Activated CD8-positive, alpha-beta memory T cell treated with anti-CD3 and anti-CD28 coated beads for 4 hours (primary cell): ENCODE measurements at regions not wholly inside any gene's neighbourhood (a gene's known extent, or its start where the extent isn't known, plus 50 kb on each side); places are given as distances from the start of the nearest gene placed in this dataset.

ENCODE experiments used
- DNase-seq, 2 donors: peaks; one replicate each; pipeline ENCODE4 v3.0.0-alpha.2; 2020; ENCODE audit warnings: low read depth in 2 of 2

- DNase-seq: no peak
Observed at GRCh38 chr10:120282846-120283492, 174.1 kb upstream of the PLPP4 start.

- DNase-seq: no peak
Observed at GRCh38 chr10:120285408-120285807, 171.6 kb upstream of the PLPP4 start.

DNA sequence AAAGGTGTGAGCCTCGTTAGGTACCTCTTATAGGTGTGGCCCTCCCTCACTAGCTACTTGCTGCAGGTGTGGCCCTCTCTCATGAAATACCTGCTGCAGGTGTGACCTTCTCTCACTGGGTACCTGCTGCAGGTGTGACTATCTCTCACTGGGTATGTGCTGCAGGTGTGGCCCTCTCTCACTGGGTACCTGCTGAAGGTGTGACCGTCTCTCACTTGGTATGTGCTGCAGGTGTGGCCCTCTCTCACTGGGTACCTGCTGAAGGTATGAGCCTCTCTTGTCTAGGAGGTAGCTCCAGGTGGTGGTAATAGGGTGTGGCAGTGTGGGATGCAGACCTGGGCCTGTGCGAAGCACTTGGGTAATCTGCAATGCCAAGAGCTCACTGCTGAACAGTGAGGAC lies 170.7 kb upstream of the PLPP4 start:
- no peak for DNase-seq

GRCh38 chr10:120300513-120300912 lies 156.5 kb upstream of the PLPP4 start:
- no peak for DNase-seq

GRCh38 chr10:120308589-120308988 lies 148.4 kb upstream of the PLPP4 start:
- no peak for DNase-seq

DNA sequence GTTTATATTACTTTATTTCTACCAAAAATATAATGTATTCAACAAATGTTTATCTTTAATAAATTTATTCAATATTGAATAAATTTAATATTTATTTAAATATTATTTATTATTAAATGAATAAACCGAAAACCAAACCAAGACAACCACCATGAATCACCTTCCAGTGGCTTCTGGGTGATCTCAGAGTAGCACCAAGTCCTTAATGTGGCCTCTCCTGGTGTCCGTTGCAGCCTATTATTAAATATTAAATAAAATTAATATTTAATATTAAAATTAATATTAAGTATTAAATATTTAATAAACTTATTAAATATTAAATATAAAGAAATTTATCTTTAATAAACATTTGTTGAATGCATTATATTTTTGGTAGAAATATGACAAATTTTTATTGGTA lies 143.3 kb upstream of the PLPP4 start:
- no peak for DNase-seq

DNA sequence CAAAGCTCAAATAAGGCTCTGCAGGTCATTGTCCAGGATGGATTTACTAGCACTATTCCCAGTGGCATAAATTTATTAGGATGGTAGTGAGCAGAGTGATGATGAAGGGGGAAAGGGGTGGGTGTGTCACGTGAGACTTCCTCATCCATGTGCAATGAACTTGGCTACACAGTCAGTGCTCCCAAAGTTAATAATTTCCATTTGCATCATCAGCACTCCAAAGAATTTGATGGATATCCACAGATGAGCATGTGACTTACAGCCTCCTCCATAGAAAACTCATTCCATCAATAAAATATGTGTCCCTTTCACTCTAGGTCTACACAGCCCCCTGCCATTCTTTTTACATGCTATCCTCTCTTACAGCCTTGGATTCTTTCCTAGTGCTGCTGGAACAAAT lies 142.6 kb upstream of the PLPP4 start:
- no peak for DNase-seq

DNA sequence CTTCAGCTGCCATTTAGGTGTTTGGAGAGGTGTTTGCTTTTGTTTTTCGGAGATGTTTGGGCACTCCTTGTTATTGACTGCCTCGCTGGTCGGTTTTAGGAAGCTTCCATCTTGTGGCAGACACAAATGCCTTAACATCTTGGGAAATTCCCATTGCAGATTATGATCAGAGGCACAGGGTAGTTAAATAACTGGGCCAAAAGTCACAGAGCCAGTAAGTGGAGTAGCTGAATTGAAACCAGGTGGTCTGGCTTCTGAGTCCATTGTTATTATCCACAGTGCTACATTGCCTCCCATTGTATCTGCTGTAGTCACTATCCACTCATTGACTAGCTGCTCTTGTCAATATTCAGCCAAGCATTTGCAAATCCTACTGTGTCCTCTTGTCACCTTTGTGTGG lies 138.2 kb upstream of the PLPP4 start:
- no peak for DNase-seq

- no peak for DNase-seq
Observed at GRCh38 chr10:120327675-120328074, 129.4 kb upstream of the PLPP4 start.

GRCh38 chr10:120328647-120329046 lies 128.4 kb upstream of the PLPP4 start:
- no peak for DNase-seq

DNA sequence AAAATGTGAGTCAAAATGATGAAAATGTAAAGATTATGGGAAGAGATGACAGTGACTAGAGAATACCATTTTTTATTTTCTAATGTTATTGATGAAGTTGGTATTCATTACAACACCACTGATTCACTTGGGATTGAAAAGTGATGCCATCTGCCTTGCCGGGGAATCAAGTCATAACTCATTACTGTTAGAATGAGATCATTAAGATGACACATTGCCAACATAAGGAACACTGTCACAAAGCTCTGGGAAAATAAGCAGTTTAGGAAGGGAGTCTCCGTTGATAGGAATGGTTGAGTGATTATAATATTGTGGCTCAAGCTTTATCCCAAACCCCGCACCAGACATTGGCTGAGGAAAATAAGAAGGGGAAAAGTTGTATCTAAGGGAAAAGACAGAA lies 121.5 kb upstream of the PLPP4 start:
- DNase-seq: no peak

DNA sequence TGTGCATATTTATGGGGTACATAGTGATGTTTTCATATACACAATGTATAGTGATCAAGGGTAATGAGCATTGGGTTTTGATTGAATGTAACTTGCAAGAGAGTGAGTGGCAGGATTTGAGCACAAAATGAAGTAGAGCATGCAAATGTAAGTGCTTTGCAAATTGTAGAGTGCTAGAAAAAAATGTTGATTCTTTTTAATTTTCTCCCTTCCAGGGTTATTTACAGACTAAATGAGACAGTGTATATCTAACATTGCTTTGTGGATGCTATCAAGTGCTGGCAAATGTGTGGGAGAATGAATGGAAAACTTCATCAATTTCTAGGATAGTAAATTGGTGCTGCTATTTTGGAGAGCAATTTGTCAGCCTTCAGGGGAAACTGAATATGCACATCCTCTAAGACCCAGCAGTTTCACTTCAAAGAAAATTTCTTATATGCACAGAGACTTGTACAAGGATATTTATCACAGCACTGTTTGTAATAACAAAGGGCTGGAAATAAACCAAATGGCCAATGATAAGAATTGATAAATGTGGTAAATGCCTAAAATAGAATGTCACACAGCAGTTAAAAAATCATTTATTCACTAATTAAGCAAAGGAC lies 120.6 kb upstream of the PLPP4 start:
- no peak for DNase-seq

- DNase-seq: peak; percentile 12 to 13
Observed at GRCh38 chr10:120336911-120337540, 120.0 kb upstream of the PLPP4 start.

DNA sequence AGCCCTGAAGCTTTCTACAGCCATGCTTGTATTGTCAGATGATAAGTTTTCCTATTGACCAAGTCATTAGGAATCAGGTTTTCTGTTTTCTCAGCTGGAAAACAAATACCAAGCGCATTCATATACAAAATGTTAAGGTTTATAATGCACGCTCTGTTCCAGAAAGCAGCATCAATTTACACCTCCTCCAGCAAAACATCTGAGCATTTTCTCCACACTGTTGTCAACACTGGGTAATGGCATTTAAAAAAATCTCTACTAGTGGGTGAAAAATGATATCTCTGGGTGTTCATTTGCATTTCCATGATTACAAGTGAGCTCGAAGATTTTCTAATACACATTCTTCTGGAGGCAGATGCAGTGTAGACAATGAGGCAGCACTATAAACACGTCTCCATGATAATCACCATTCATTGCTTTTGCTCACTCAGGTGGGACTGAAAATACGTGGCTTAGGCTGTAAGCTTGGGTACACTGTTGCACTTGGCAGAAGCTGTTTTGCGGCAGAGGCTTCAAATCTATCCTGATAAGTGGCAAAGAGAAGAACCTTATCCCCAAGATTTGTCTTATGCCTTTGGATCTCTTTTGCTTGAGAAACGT lies 114.8 kb upstream of the PLPP4 start:
- DNase-seq: no peak

GRCh38 chr10:120345186-120345585 lies 111.8 kb upstream of the PLPP4 start:
- DNase-seq: no peak

- DNase-seq: no peak
Observed at GRCh38 chr10:120347644-120348043, 109.4 kb upstream of the PLPP4 start.

DNA sequence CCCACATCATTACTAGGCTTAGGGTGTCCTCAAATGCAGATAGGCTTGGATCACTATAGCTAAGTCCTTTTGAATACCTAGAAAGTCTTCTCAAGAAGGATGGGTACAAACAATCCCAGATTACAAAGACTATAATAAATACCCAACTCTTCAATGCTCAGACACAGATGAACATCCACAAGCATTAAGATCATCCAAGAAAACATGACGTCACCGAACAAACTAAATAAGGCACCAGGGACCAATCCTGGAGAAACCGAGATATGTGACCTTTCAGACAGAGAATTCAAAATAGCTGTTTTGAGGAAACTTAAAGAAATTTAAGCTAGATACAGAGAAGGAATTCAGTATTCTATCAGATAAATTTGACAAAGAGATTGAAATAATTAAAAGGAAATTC lies 108.0 kb upstream of the PLPP4 start:
- DNase-seq: no peak

DNA sequence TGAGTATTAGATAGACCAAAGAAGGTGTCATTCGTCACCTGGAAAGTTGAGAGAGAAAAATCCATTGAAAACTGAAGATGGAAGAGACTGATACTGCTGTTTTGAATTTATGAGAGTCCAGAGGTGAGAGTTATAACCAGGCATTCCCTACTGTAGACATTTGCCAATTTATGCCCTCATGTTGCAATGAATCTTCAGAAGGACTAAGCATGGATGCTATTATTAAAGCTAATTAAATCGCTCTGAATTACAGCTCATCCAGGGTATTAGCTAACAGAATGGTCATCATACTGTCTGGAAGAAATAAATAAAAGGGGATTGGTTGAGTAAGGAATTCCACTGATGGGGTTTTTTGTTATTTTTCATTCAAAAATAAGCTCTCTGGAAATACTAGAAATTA lies 101.6 kb upstream of the PLPP4 start:
- no peak for DNase-seq

DNA sequence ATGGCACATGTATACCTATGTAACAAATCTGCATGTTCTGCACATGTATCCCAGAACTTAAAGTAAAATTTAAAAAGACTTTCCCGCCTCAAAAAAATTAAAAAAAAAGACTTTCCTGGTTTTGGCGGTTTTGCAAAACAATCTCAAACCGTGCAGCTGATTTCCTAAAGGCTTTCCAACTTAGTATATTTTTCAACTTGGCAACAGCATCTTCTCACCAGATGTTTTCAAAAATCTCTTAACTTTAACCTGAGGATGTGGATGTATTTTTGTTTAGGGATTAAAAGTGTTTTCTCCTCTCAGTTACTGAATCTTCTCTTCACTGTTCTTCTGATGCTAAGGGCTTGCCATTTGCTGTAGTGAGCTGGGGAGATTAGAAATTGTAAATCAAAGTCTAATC lies 96.5 kb upstream of the PLPP4 start:
- DNase-seq: no peak

- DNase-seq: no peak
Observed at GRCh38 chr10:120365872-120366271, 91.2 kb upstream of the PLPP4 start.

GRCh38 chr10:120367341-120367740 lies 89.7 kb upstream of the PLPP4 start:
- DNase-seq: no peak

- no peak for DNase-seq
Observed at GRCh38 chr10:120368338-120368737, 88.7 kb upstream of the PLPP4 start.

- no peak for DNase-seq
Observed at GRCh38 chr10:120368927-120369326, 88.1 kb upstream of the PLPP4 start.
